NCI-H748 (cell line): ENCODE measurements at regions not wholly inside any gene's neighbourhood (a gene's known extent, or its start where the extent isn't known, plus 50 kb on each side); places are given as distances from the start of the nearest gene placed in this dataset.

Source experiments
- DNase-seq: peaks from one replicate; lab custom pipeline; 2025; ENCODE audit not compliant: unreplicated experiment; lab: John Stamatoyannopoulos, UW

GRCh38 chr9:87781331-87781730, 55.4 kb downstream of the CTSL start:
- no peak for DNase-seq

GRCh38 chr9:87783180-87783579, 57.3 kb downstream of the CTSL start:
- no peak for DNase-seq

GRCh38 chr9:87785315-87785970, 59.5 kb downstream of the CTSL start:
- DNase-seq, result peak; percentile 60

- DNase-seq, result no peak
Measured at GRCh38 chr9:87786423-87786822, 60.5 kb downstream of the CTSL start.

GRCh38 chr9:87786876-87787275, 61.0 kb downstream of the CTSL start:
- no peak for DNase-seq

- DNase-seq, result no peak
Measured at GRCh38 chr9:87787735-87788134, 61.8 kb downstream of the CTSL start.

GRCh38 chr9:87792831-87793288, 66.9 kb downstream of the CTSL start:
- DNase-seq, result no peak

- DNase-seq, result no peak
Measured at GRCh38 chr9:87793292-87793691, 67.4 kb downstream of the CTSL start.

- DNase-seq, result no peak
Measured at GRCh38 chr9:87795178-87795577, 69.3 kb downstream of the CTSL start.

- no peak for DNase-seq
Measured at GRCh38 chr9:87796196-87796595, 70.3 kb downstream of the CTSL start.

- no peak for DNase-seq
Measured at GRCh38 chr9:87798261-87798833, 72.4 kb downstream of the CTSL start.

- DNase-seq, result no peak
Measured at GRCh38 chr9:87799503-87799902, 73.6 kb downstream of the CTSL start.

- DNase-seq, result no peak
Measured at GRCh38 chr9:87800456-87800855, 74.5 kb downstream of the CTSL start.

- peak; percentile 9 for DNase-seq
Measured at GRCh38 chr9:87801013-87801412, 75.1 kb downstream of the CTSL start.

GRCh38 chr9:87803166-87803565, 77.2 kb downstream of the CTSL start:
- DNase-seq, result no peak

GRCh38 chr9:87803623-87804345, 77.9 kb downstream of the CTSL start:
- DNase-seq, result no peak

- DNase-seq, result no peak
Measured at GRCh38 chr9:87805259-87805658, 77.4 kb upstream of the SPATA31E1 start.

GRCh38 chr9:87810008-87810407, 72.7 kb upstream of the SPATA31E1 start:
- no peak for DNase-seq

GRCh38 chr9:87810679-87811178, 71.9 kb upstream of the SPATA31E1 start:
- no peak for DNase-seq

- DNase-seq, result peak; percentile 23
Measured at GRCh38 chr9:87812375-87813118, 70.1 kb upstream of the SPATA31E1 start.

GRCh38 chr9:87813119-87813463, 69.6 kb upstream of the SPATA31E1 start:
- no peak for DNase-seq
